ENCODE measurements at regions not wholly inside any gene's neighbourhood (a gene's known extent, or its start where the extent isn't known, plus 50 kb on each side); places are given as distances from the start of the nearest gene placed in this dataset.

GRCh38 chr5:115439639-115440038 lies 104.9 kb downstream of the FEM1C start:
- Histone ChIP-seq H3K4me3 (no peak overlapping the region), H3K4me2 (no peak overlapping the region), H3K4me1 (peaks cover 6% of the 10 kb centered on the region; the same call in 1 of the 2 replicates), H3K27ac (no peak overlapping the region), H3K36me3 (no peaks in the 10 kb centered on the region), H3K27me3 (no peaks in the 10 kb centered on the region), H4K20me1 (no peaks in the 10 kb centered on the region), H3K9ac (no peak overlapping the region), H3K9me3 (peaks cover 12% of the 10 kb centered on the region; the same call in 1 of the 2 replicates)
- no peak for TF ChIP-seq Cebpa-rat (IDR thresholded peaks at IDR 0.05)

- no peak for TF ChIP-seq Cebpa-rat (IDR thresholded peaks at IDR 0.05)
- Histone ChIP-seq H3K4me1 (peaks cover 6% of the 10 kb centered on the region; the same call in 1 of the 2 replicates), H3K27me3 (no peaks in the 10 kb centered on the region), H3K4me2 (no peak overlapping the region), H4K20me1 (no peaks in the 10 kb centered on the region), H3K9ac (no peak overlapping the region), H3K9me3 (peaks cover 12% of the 10 kb centered on the region; the same call in 1 of the 2 replicates), H3K4me3 (no peak overlapping the region), H3K27ac (no peak overlapping the region), H3K36me3 (no peaks in the 10 kb centered on the region)
Measured at GRCh38 chr5:115439042-115439441, 105.5 kb downstream of the FEM1C start.

- no peak overlapping the region for H3K9ac ChIP-seq
- no peaks in the 10 kb centered on the region for H3K36me3 ChIP-seq
- H3K9me3 ChIP-seq: peaks cover 7% of the 10 kb centered on the region; the same call in 1 of the 2 replicates
- H3K4me1 ChIP-seq: no peaks in the 10 kb centered on the region
- no peaks in the 10 kb centered on the region for H3K27me3 ChIP-seq
- no peak overlapping the region for H3K27ac ChIP-seq
- no peaks in the 10 kb centered on the region for H4K20me1 ChIP-seq
- no peak for TF ChIP-seq Cebpa-rat (IDR thresholded peaks at IDR 0.05)
- H3K4me3 ChIP-seq: no peak overlapping the region
- no peak overlapping the region for H3K4me2 ChIP-seq
Measured at GRCh38 chr5:115435778-115436712, 108.5 kb downstream of the FEM1C start.

- Histone ChIP-seq H3K9me3 (no peaks in the 10 kb centered on the region), H3K9ac (no peak overlapping the region), H3K4me2 (no peak overlapping the region), H3K27me3 (no peaks in the 10 kb centered on the region), H3K36me3 (no peaks in the 10 kb centered on the region), H3K4me1 (peaks cover 3% of the 10 kb centered on the region), H3K27ac (no peak overlapping the region), H4K20me1 (no peaks in the 10 kb centered on the region), H3K4me3 (no peak overlapping the region)
- TF ChIP-seq Cebpa-rat (IDR thresholded peaks at IDR 0.05): no peak
Measured at GRCh38 chr5:115435065-115435777, 109.4 kb downstream of the FEM1C start.

GRCh38 chr5:115433918-115434317 lies 110.7 kb downstream of the FEM1C start:
- no peak for TF ChIP-seq Cebpa-rat (IDR thresholded peaks at IDR 0.05)
- Histone ChIP-seq H3K36me3 (no peaks in the 10 kb centered on the region), H3K4me2 (no peak overlapping the region), H4K20me1 (no peaks in the 10 kb centered on the region), H3K27ac (no peak overlapping the region), H3K27me3 (no peaks in the 10 kb centered on the region), H3K4me3 (no peak overlapping the region), H3K9me3 (no peaks in the 10 kb centered on the region), H3K9ac (no peak overlapping the region), H3K4me1 (peaks cover 15% of the 10 kb centered on the region)

- Histone ChIP-seq H3K27ac (no peak overlapping the region), H3K4me1 (peaks cover 15% of the 10 kb centered on the region)
- no peak for TF ChIP-seq Cebpa-rat (IDR thresholded peaks at IDR 0.05)
Measured at GRCh38 chr5:115432691-115433090, 111.9 kb downstream of the FEM1C start.

GRCh38 chr5:115431116-115431515 lies 113.5 kb downstream of the FEM1C start:
- H3K36me3 ChIP-seq: no peaks in the 10 kb centered on the region
- no peaks in the 10 kb centered on the region for H3K9me3 ChIP-seq
- no peaks in the 10 kb centered on the region for H3K27me3 ChIP-seq
- no peak overlapping the region for H3K4me3 ChIP-seq
- H3K27ac ChIP-seq: no peak overlapping the region
- H3K9ac ChIP-seq: no peak overlapping the region
- no peak for TF ChIP-seq Cebpa-rat (IDR thresholded peaks at IDR 0.05)
- H3K4me2 ChIP-seq: no peak overlapping the region
- peaks cover 15% of the 10 kb centered on the region for H3K4me1 ChIP-seq
- H4K20me1 ChIP-seq: no peaks in the 10 kb centered on the region

More at GRCh38 chr5:115432691-115433090, 111.9 kb downstream of the FEM1C start:
- H3K27me3 ChIP-seq: no peaks in the 10 kb centered on the region
- no peaks in the 10 kb centered on the region for H3K9me3 ChIP-seq
- no peaks in the 10 kb centered on the region for H4K20me1 ChIP-seq
- no peak overlapping the region for H3K4me3 ChIP-seq
- H3K4me2 ChIP-seq: no peak overlapping the region
- H3K36me3 ChIP-seq: no peaks in the 10 kb centered on the region
- no peak overlapping the region for H3K9ac ChIP-seq

- TF ChIP-seq Cebpa-rat (IDR thresholded peaks at IDR 0.05): no peak
- no peak overlapping the region for H3K27ac ChIP-seq
- H3K4me3 ChIP-seq: no peak overlapping the region
- no peaks in the 10 kb centered on the region for H3K9me3 ChIP-seq
- no peaks in the 10 kb centered on the region for H3K27me3 ChIP-seq
- no peaks in the 10 kb centered on the region for H3K36me3 ChIP-seq
- no peak overlapping the region for H3K9ac ChIP-seq
- H3K4me2 ChIP-seq: peak overlapping the region; percentile 52
- H3K4me1 ChIP-seq: peaks cover 15% of the 10 kb centered on the region
- no peaks in the 10 kb centered on the region for H4K20me1 ChIP-seq
Measured at GRCh38 chr5:115430374-115430773, 114.2 kb downstream of the FEM1C start.

GRCh38 chr5:115429345-115429940 lies 115.1 kb downstream of the FEM1C start:
- no peaks in the 10 kb centered on the region for H3K9me3 ChIP-seq
- H4K20me1 ChIP-seq: no peaks in the 10 kb centered on the region
- H3K4me1 ChIP-seq: peaks cover 15% of the 10 kb centered on the region

More at GRCh38 chr5:115429345-115429940, 115.1 kb downstream of the FEM1C start:
- Histone ChIP-seq H3K4me2 (peak overlapping the region; percentile 52), H3K27me3 (no peaks in the 10 kb centered on the region), H3K27ac (no peak overlapping the region), H3K4me3 (no peak overlapping the region), H3K9ac (no peak overlapping the region), H3K36me3 (no peaks in the 10 kb centered on the region)
- no peak for TF ChIP-seq Cebpa-rat (IDR thresholded peaks at IDR 0.05)

Measured in BLaER1 (cell line).